ENCODE measurements at regions not wholly inside any gene's neighbourhood (a gene's known extent, or its start where the extent isn't known, plus 50 kb on each side); places are given as distances from the start of the nearest gene placed in this dataset.
"Not testable (repeated sequence)": the region's sequence is repeated elsewhere in the genome, so short reads cannot be mapped to it uniquely, and the experiment has no call there.

DNA sequence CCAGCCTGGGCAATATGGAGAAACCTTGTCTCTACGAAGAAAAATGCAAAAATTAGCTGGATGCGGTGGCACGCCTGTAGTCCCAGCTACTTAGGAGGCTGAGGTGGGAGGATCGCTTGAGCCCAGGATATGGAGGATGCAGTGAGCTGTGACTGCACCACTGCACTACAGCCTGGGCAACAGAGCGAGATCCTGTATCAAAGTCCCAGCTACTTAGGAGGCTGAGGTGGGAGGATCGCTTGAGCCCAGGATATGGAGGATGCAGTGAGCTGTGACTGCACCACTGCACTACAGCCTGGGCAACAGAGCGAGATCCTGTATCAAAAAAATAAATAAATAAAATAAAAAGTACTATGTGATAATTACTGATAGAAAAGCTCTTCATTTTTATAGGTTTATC lies 118.2 kb upstream of the HS3ST2 start:
- TF ChIP-seq CTCF, POLR2A (IDR thresholded peaks at IDR 0.05): not testable (repeated sequence)
